Stimulated activated CD8-positive, alpha-beta memory T cell treated with anti-CD3 and anti-CD28 coated beads, Interleukin-4, amount 100 ng/mL, for 48 hours (primary cell): ENCODE measurements at regions not wholly inside any gene's neighbourhood (a gene's known extent, or its start where the extent isn't known, plus 50 kb on each side); places are given as distances from the start of the nearest gene placed in this dataset.
"Not testable (repeated sequence)": the region's sequence is repeated elsewhere in the genome, so short reads cannot be mapped to it uniquely, and the experiment has no call there.

Experiments
- DNase-seq: peaks from one replicate; pipeline ENCODE4 v3.0.0-alpha.2; 2020

DNA sequence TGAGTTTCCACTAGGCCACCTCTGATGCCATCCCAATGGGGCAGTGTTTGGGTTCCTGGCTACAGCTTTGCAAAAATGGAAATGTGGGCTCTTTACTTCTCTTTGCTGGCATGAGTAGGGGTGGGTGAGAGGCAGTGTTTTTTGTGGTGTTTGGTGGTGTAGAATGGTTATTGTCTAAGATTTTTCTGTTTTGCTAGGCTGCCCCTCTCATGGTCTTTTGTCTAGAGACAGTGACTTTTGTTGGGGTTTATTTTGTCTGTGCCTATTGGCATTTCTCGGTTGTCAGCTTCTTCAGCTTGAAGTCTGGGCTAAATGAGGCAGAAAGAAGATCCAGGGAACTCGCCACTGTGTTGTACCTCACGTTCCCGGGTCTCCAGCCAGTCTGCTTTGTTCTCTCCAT lies 112.1 kb downstream of the CENPF start:
- no peak for DNase-seq

DNA sequence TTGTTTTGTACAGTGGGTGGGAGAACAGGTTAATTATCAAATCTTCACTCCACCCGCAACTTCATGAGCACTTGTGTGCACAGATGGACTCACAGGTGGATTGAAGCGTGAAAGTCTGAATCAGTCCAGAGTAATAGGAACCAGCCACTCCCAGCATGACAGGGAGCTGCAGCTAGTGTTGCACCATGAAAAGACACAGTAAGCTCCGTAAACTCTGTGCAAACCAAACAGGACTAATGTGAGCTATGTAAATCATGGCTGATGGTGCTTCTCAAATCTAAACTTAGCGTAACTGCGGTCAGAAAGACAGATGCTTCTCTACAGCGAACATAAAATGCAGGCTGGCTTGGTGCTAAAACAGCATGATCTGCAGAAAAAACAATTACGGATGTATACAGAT lies 114.4 kb downstream of the CENPF start:
- no peak for DNase-seq

DNA sequence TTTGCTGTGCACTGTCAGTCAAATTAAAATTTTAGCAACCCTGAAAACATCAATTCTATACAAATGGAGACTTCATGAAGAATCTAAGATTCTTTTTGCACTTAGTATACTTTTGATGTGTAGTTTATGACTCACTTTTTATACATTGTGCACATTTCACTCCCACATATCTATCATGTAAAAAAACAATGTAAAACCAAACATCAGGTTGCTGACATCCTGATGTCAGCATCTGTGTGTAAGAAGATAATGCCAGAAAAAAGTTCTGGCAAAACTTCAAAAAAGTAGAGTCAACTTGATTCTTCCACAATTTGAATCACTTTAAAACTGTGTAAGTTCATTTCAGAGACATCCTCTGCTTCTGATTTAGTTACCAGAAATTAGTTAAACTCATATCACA lies 115.7 kb downstream of the CENPF start:
- DNase-seq, result no peak

DNA sequence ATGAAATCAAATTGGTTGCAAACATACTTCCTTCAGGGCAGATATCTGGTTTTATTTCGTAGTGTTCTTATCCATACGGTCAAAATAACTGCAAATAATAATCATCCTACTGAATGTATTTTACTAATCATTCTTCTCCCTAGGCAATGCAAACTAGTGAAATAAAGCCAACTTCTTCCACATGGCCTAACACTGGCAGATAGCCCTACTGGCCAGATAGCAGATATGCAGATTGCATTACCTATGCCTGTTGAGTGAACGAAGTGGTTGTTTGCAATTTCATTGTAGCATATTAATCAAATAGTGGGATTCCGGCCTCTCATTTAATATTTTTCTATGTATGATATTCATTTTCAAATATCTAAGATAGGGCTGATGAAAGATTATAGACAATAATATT lies 116.2 kb downstream of the CENPF start:
- DNase-seq, result no peak

DNA sequence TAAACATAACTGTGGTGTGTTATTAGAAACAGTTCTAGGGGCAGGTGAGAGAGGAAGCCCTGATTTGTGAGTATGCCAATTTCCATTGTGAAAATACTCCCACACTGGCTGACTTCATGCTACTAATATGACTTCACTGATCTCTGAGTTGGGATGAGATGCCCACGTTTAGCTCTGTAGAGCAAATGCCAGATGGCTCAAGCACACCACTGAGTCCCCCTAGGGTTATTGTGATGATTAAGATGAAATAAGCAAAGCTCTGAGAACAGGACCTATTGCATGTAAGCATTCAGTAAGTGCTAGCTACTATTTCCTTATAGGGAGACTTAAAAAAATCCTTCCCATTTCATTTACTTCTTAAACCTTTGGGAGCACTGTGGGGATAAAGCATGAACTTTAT lies 117.6 kb downstream of the CENPF start:
- no peak for DNase-seq

DNA sequence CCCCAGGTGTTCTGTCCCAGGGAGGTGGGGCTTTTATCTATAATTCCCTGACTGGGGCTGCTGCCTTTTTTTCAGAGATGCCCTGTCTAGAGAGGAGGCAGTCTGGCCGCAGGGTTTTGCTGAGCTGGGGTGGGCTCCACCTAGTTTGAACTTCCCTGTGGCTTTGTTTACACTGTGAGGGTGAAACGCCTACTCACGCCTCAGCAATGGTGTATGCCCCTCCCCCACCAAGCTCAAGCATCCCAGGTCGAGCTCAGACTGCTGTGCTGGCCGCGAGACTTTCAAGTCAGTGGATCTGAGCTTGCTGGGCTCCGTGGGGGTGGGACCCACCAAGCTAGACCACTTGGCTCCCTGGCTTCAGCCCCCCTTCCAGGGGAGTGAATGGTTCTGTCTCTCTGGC lies 124.3 kb downstream of the CENPF start:
- DNase-seq, result no peak

DNA sequence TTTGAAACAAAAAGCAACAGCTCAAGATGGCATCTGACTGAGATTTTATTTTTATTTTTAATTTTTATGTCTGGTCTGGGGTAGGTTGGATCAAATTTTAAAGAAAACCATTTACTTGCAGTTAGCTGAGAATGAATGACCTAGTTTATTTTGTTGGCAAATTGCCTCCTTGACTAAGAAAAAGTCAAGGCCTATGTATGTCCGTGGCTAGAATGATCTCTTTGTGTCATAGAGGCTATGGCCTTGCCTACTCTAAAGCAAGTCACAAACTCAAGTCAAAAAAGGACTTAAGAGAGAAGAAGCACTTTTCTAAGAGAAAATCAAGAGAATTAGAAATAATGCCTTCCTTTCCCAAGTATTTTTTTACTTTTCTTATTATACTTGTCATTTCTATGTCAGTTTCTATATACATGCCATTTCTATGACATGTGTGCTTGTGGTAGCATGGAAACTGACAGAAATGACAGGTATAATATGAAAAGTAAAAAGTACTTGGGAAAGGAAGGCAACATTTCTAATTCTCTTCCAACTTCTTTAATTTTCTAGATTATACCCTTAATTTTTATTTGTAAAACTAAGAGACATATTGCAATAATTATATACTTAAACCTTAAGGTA lies 136.7 kb downstream of the CENPF start:
- no peak for DNase-seq

DNA sequence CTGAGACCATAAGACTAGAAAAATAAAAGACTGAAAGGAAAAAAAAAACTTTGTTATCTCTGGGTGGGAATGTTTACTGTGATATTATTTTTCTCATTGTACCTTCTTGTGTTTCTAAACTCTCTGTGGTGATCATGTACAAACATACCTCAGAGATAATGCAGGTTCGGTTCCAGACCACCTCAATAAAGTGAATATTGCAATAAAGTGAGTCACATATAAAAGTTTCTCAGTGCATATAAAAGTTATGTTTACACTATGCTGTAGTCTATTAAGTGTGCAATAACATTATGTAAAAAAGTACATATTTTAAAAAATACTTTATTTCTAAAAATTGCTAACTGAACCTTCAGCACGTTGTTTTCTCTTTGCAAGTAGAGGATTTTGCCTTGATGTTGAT lies 137.5 kb downstream of the CENPF start:
- no peak for DNase-seq

DNA sequence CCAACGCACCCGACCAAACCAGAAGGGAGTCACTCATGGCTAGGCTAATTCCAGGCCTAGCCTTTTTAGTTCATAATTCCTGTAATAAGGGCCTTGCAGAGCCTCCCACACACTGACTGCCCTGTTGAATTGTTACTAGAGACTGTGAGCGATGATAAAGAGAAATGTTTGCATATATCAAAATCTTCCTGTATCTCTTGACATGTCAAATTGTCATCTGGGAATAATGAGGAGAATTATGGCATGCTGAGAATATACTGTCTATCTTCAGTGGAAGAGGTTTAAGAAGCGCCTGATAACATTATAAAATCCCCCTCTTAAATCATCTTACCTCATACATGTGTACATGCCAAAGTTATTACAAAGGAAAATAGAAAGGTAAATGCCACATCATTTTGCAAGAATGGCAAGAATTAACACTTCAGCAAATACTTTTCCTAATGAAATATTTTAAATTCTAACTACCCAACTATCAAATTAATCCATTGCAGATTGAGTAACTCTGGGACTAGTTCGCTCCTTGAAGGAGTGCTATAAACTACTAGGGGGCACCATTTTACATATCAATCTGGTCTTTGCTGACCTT lies 144.1 kb downstream of the CENPF start:
- DNase-seq, result no peak

DNA sequence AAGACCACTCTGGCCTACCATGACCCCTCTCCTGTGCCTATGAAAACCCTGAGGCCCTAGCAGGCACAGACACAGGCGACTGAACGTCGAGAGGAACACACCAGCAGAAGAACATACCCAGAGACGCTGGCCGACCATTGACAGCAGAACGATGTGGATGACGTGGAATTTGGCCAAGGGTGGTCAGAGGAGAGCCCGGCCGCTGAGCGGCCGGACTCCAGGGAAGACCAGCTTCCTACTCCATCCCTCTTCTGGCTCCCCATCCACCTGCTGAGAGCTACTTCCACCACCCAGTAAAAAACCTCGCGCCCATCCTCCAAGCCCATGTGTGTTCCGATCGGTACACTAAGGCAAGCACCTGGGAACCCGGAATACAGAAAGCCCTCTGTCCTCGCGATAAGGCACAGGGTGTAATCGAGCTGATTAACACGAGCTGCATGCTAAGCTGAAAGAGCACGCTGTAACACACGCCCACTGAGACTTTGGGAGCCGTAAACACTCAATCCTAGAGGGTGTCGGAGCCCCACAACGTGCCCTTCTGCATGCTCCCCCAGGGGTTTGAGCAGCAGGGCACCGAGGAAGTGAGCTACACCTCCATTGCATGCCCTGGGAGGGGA lies 150.3 kb downstream of the CENPF start:
- no peak for DNase-seq

DNA sequence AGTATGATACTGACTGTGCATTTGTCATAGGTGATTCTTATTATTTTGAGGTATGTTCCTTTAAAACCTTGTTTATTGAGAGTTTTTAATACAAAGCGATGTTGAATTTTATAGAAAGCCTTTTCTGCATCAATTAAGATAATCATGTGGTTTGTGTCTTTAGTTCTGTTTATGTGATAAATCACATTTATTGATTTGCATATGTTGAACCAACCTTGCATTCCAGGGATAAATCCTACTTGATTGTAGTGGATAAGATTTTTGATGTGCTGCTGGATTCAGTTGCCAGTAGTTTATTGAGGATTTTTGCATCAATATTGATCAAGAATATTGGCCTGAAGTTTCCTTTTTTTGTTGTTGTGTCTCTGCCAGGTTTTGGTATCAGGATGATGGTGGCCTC lies 158.0 kb downstream of the CENPF start:
- no peak for DNase-seq

DNA sequence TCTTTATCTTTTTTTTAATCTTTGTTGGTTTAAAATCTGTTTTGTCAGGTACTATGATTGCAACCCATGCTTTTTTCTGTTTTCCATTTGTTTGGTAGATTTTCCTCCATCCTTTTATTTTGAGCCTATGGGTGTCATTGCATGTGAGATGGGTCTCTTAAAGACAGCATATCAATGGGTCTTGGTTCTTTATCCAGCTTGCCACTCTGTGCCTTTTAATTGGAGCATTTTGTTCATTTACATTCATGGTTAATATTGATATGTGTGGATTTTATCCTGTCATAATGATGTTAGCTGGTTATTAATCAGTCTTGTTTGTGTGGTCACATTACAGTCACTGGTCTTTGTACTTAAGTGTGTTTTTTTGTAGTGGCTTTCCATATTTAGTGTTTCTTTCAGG lies 159.9 kb downstream of the CENPF start:
- DNase-seq, result no peak

DNA sequence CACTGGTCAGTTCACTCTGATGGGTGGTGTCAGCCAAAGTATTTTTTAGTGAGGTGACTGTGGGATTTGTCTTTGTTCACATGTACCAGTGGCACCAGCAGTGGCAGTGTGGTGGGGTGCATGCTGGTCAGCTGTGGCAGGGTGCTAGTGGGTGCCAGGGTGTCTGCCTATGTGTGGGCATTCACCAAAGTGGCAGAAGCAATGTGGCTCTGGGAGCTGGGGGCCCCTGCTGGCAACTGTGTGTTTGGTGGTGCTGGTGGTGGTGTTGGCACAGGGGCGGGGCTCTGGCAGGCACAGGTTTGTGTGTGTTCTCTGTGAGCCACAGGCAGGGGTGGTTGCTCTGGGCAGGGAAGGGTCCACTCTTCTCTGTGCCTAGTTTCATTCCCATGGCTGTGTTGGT lies 161.5 kb downstream of the CENPF start:
- DNase-seq, result no peak

DNA sequence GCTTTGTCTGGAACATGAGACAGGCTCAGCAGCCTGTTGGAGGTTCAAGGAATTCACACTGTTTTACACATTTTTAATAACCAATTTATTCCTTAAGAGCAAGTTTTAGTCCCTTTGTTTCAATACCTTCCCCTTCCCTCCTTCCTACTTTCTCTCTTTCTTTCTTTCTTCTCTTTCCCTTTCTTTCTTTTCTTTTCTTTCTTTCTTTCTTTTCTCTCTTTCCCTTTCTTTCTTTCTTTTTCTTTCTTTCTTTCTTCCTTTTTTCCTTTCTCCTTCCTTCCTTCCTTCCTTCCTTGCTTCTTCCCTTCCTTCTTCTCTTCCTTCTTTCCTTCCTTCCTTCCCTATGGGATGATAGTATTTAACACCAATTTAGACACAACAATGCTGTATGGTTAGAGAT lies 164.2 kb downstream of the CENPF start:
- no peak for DNase-seq

DNA sequence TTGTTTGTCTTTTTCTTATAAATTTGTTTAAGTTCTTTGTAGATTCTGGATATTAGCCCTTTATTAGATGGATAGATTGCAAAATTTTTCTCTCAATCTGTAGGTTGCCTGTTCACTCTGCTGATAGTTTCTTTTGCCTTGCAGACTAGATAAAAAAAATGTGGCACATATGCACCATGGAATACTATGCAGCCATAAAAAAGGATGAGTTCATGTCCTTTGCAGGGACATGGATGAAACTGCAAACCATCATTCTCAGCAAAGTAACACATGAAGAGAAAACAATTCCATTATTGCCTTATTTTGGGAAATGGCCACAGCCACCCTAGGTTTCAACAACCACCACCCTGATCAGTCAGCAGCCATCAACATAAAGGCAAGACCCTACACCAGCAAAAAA lies 166.7 kb downstream of the CENPF start:
- not testable (repeated sequence) for DNase-seq

DNA sequence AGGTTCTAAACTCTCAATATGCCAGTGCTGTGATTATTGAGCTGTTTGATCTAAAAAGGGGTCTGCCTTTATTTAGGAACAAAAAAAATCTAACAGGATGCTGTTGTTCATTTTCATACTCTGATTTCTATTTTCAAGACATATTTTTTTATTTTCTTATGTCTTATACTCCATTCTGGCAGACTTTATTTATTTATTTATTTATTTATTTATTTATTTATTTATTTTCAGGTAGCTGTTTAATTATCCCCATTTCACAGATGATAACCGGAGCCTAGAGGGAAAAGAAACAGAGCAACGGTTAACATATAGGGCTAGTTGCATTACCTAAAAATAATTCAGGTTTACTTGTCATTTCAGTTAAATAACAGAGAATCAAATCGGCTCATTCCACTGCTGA lies 174.4 kb downstream of the CENPF start:
- no peak for DNase-seq

DNA sequence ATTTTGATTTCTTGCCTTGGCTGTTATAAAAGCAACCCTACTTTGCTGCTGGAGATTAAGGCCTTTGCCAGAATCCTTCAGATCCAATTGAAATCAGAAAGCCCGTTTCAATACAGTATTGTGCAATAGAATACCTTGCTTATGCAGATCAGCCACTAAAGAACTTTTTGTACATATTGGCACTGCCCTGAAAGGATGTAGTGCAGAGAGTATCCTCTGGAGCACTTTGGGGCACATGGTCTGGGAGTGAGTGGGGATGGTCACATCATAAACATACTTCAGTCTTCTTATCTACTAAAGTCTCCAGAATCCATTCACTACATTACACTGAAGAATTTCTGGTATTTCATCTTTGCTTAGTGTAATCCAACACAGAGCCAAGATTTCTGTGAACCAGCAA lies 189.0 kb downstream of the CENPF start:
- DNase-seq, result no peak

DNA sequence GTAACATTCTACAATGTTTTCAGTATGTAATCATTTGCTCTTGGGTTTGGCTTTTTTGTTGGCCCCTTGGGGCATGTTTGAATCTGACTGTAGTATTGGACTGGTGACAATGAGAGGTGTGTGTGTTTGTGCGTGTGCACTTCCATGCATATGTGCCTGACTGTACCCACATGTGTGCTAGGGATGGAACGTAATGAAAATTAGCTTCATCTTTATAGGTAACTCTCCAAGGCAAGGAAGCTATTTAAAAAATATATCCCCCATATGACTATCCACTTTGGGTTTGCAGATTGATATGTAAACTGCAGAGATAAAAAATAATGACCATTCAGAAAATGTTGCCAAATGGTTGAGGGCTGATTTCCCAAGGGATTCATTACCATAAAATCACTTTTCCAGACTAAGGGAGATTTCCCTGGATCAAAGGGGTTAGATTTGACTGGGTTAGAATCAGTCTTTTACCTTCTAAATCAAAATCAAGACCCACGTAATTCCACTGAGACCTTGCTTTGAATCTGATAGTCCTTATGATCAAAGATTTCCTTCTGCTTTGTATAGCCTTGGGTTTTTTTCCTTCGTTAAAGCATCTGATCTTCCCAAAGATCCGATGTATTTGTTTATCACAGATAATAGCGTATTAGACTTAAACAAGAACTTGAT lies 189.7 kb downstream of the CENPF start:
- no peak for DNase-seq

DNA sequence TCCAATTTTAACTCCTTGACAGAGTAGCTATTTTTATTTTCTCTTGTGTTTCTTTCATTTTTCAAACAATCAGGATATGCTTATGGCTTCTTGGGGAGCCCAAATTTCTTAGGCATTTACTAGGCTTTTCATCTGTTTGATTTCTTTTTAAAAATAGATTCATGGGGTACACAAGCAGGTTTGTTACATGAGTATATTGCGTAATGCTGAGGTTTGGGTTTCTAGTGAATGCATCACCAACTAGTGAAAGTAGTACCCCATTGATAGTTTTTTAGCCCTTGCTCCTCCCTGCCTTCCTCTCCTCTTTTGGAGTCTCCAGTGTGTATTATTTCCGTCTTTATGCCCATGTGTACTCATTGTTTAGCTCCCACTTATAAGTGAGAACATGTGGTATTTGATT lies 190.7 kb downstream of the CENPF start:
- DNase-seq, result no peak

DNA sequence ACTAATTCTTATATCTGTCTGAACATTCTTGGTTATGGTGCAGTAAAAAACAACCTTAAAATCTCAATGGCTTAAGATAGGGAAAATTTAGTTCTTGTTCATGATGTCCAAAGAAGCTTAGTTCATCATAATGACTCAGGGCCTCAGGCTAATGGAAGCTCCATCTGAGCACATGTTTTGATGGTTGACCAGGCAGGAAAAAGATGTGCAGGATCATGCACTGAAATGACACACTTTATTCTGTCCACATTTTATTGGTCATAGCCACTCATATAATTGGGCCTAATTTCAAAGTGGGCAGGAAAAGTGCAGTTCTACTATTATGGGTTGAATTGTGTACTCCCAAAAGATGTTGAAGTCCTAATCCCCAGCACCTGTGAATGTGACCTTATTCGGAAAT lies 198.2 kb downstream of the CENPF start:
- DNase-seq, result no peak

DNA sequence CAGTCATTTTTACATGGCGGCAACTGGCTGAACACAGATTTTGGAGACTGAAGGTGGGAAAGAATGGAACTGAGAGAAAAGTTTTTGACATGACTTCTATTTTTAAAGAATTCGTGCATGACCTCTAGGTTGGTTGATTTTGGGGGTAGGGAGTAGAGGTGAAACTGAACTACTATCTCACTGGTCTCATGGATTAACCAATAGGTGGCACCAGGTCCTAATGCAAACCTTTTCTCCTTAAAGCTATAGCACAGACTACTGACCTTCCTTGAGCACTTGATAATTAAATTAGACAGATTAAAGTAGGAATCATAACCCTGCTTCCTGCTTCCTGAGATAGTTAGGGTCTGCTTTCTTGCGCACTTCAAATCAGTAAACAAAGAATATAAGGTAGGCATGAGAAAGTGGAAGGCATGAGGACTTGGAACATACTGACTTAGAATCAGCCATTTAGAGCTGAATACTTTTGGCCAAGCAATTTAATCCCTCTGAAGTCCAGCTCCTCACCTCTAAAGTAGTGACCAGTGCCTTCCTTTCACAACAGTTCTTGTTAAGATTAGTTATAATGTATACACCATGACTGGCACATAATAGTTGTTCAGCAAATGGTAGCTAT lies 206.0 kb downstream of the CENPF start:
- no peak for DNase-seq

DNA sequence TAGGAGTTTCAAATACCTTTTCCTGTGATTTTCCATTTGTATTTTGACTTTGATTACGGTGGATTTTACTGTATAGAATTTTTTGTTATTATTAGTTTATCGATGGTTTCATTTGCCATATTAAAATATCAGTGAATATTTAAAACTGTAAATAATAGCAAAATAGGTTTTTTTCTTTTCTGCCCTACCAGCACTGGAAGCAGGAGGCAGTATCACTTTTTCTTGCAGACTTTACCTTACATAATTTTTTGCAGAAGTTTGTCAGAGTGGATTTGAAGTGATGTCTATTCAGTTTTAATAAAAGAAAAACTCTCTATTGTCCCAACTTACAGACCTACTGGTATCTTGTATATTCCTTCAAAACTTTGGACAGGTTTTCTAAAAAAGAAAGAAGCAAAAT lies 213.6 kb downstream of the CENPF start:
- DNase-seq, result no peak

DNA sequence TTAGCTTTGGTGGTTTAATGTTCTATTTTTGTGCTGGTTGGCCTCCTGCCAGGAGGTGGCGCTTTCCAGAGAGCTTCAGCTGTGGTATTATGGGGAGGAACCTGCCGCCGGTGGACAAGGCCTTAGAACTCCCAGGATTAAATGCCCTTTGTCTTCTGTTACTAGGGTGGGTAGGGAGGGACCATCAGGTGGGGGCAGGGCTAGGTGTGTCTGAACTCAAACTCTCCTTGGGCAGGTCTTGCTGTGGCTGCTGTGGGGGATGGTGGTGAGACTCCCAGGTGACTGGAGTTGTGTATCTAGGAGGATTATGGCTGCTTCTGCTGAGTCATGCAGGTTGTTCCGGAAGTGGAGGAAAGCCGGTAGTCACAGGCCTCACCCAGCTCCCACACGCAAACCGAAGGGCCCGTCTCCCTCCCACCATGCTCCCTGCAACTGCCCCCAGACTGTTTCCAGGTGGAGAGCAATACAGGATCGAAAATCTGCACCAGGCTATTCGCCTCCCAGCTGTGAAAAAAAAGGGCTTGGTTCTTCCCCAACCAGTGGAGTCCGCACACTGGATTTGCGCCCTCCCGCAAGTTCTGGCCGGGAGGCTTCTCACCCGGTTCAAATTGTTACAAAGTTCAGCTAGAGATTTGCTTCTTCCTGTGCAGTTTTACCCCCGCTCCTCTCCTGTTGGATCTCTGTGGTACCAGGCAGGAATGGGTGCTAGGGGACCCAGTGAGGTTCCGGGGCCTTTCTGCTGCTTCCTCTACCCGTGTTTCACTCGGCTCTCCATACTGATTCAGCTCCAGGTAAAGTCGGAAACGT lies 220.5 kb downstream of the CENPF start:
- DNase-seq, result no peak
